ENCODE measurements at regions not wholly inside any gene's neighbourhood (a gene's known extent, or its start where the extent isn't known, plus 50 kb on each side); places are given as distances from the start of the nearest gene placed in this dataset.

GRCh38 chr18:61607867-61608266, 274.6 kb downstream of the CDH20 start:
- Histone ChIP-seq H3K27ac (peak overlapping the region; percentile 7 to 24), H3K4me3 (no peak overlapping the region)
- TF ChIP-seq, protein P1, sequence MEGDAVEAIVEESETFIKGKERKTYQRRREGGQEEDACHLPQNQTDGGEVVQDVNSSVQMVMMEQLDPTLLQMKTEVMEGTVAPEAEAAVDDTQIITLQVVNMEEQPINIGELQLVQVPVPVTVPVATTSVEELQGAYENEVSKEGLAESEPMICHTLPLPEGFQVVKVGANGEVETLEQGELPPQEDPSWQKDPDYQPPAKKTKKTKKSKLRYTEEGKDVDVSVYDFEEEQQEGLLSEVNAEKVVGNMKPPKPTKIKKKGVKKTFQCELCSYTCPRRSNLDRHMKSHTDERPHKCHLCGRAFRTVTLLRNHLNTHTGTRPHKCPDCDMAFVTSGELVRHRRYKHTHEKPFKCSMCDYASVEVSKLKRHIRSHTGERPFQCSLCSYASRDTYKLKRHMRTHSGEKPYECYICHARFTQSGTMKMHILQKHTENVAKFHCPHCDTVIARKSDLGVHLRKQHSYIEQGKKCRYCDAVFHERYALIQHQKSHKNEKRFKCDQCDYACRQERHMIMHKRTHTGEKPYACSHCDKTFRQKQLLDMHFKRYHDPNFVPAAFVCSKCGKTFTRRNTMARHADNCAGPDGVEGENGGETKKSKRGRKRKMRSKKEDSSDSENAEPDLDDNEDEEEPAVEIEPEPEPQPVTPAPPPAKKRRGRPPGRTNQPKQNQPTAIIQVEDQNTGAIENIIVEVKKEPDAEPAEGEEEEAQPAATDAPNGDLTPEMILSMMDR (IDR thresholded peaks at IDR 0.05), result no peak
- DNase-seq (ENCODE audit: low spot score), result no peak

- TF ChIP-seq, protein P1 (IDR thresholded peaks at IDR 0.05), result no peak
- Histone ChIP-seq H3K4me3 (peak overlapping the region; percentile 46), H3K27ac (peak overlapping the region; percentile 41 to 76)
- DNase-seq (ENCODE audit: low spot score), result no peak
Measured at GRCh38 chr18:61606759-61607158, 273.5 kb downstream of the CDH20 start.

DNA sequence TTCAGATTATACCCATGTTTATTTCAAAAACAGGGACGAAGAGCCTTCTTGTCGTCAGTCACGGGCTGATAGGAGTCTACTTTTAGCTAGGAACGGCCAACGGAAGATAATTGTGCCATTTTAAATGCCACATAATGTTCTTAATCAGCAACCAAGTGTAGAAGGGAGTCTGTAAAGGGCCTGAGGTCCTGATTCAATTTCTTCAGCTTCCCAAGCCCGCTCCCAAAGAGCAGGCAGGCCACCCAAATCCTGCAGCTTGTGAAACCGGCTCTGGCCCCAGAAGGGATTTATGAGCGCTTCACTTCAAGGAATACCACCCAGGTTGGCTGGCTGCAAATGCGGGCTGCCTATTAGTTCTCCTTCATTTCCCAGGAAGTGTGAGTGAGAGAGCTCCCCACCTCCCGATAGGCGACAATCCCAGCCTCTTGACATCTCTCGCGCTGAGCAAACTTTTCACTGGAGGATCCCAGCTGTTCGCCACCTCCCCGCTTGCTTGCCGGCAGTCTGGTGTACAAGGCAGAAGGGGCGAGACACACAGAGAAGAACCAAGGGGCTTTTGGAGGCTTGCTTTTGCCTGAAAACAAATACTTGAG, 272.9 kb downstream of the CDH20 start:
- DNase-seq (ENCODE audit: low spot score), result no peak
- peak overlapping the region; percentile 46 for H3K4me3 ChIP-seq
- H3K27ac ChIP-seq, result peak overlapping the region in 1 of 2 donors; percentile 76
- TF ChIP-seq, protein P1 (IDR thresholded peaks at IDR 0.05), result no peak

- Histone ChIP-seq H3K27ac (peak overlapping the region in 1 of 2 donors; percentile 76), H3K4me3 (peak overlapping the region; percentile 46)
- DNase-seq (ENCODE audit: low spot score), result no peak
- TF ChIP-seq, protein P1 (IDR thresholded peaks at IDR 0.05), result no peak
Measured at GRCh38 chr18:61605376-61606067, 272.3 kb downstream of the CDH20 start.

Measured in coronary artery (tissue), 2 donors.